ENCODE measurements at regions not wholly inside any gene's neighbourhood (a gene's known extent, or its start where the extent isn't known, plus 50 kb on each side); places are given as distances from the start of the nearest gene placed in this dataset.

DNA sequence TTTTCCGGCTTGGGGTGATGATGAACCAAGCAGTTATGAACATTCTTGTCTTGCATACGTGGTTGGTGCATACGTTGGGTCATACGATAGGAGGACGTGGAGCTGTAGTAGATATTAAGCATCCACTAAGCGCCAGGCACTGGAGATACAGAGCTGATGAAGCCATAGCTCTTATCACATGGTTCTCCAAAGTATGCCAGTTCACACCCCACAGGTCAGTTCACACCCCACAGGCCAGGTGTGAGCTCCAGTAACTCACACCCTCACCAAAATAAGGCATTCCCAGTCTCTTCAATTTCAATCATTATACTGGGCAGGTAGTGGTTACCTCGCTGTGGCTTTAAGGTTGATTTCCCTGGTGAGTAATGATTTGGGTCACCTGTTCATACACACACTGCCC is 335.5 kb downstream of the FOXL1 start:
- no peaks in the 10 kb centered on the region for H3K9me3 ChIP-seq (ENCODE audit: control insufficient read depth in 4 of 4, low read length in 3 of 4)
- H3K4me3 ChIP-seq (ENCODE audit: low read depth in 1 of 3, low read length in 3 of 3), result no peak overlapping the region
- H3K27me3 ChIP-seq (ENCODE audit: control insufficient read depth in 4 of 4, insufficient read depth in 4 of 4, low read length in 3 of 4), result peaks cover 0 to 4% (median 0%) of the 10 kb centered on the region in 4 donors
- H3K36me3 ChIP-seq (ENCODE audit: control insufficient read depth in 4 of 4, insufficient read depth in 3 of 4, low read depth in 1 of 4, low read length in 3 of 4), result no peaks in the 10 kb centered on the region
- no peak overlapping the region for H3K9ac ChIP-seq (ENCODE audit: low read depth in 1 of 2, low read length in 2 of 2)
- DNase-seq (ENCODE audit: low spot score), result no peak
- WGBS, result 94% methylated on average over 7 of the region's 7 CpGs
- no peak overlapping the region for H3K27ac ChIP-seq (ENCODE audit: low read depth in 1 of 2, low read length in 2 of 2)
- TF ChIP-seq, protein P1, sequence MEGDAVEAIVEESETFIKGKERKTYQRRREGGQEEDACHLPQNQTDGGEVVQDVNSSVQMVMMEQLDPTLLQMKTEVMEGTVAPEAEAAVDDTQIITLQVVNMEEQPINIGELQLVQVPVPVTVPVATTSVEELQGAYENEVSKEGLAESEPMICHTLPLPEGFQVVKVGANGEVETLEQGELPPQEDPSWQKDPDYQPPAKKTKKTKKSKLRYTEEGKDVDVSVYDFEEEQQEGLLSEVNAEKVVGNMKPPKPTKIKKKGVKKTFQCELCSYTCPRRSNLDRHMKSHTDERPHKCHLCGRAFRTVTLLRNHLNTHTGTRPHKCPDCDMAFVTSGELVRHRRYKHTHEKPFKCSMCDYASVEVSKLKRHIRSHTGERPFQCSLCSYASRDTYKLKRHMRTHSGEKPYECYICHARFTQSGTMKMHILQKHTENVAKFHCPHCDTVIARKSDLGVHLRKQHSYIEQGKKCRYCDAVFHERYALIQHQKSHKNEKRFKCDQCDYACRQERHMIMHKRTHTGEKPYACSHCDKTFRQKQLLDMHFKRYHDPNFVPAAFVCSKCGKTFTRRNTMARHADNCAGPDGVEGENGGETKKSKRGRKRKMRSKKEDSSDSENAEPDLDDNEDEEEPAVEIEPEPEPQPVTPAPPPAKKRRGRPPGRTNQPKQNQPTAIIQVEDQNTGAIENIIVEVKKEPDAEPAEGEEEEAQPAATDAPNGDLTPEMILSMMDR (IDR thresholded peaks at IDR 0.05; ENCODE audit: low read depth, low read length, missing input control), result no peak
- TF ChIP-seq FOXA2 (IDR thresholded peaks at IDR 0.05) (no peak), HNF4G (IDR thresholded peaks at IDR 0.05) (no peak), JUND (IDR thresholded peaks at IDR 0.05) (no peak), FOXA1 (IDR thresholded peaks at IDR 0.05) (no peak), HNF4A (conservative IDR thresholded peaks at IDR 0.05) (no peak), RAD21 (IDR thresholded peaks at IDR 0.05) (no peak), TAF1 (conservative IDR thresholded peaks at IDR 0.05) (no peak), YY1 (IDR thresholded peaks at IDR 0.05) (no peak), SP1 (IDR thresholded peaks at IDR 0.05) (no peak), RXRA (IDR thresholded peaks at IDR 0.05) (no peak), NR2F2 (IDR thresholded peaks at IDR 0.05) (no peak), EGR1 (IDR thresholded peaks at IDR 0.05; ENCODE audit: low read depth in 2 of 2) (no peak)
- TF ChIP-seq, protein P2, sequence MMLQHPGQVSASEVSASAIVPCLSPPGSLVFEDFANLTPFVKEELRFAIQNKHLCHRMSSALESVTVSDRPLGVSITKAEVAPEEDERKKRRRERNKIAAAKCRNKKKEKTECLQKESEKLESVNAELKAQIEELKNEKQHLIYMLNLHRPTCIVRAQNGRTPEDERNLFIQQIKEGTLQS (IDR thresholded peaks at IDR 0.05), result no peak
- TF ChIP-seq, protein P3, sequence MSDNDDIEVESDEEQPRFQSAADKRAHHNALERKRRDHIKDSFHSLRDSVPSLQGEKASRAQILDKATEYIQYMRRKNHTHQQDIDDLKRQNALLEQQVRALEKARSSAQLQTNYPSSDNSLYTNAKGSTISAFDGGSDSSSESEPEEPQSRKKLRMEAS (IDR thresholded peaks at IDR 0.05), result no peak
- TF ChIP-seq, protein P4, sequence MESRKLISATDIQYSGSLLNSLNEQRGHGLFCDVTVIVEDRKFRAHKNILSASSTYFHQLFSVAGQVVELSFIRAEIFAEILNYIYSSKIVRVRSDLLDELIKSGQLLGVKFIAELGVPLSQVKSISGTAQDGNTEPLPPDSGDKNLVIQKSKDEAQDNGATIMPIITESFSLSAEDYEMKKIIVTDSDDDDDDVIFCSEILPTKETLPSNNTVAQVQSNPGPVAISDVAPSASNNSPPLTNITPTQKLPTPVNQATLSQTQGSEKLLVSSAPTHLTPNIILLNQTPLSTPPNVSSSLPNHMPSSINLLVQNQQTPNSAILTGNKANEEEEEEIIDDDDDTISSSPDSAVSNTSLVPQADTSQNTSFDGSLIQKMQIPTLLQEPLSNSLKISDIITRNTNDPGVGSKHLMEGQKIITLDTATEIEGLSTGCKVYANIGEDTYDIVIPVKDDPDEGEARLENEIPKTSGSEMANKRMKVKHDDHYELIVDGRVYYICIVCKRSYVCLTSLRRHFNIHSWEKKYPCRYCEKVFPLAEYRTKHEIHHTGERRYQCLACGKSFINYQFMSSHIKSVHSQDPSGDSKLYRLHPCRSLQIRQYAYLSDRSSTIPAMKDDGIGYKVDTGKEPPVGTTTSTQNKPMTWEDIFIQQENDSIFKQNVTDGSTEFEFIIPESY (IDR thresholded peaks at IDR 0.05), result no peak
- TF ChIP-seq, protein P5, sequence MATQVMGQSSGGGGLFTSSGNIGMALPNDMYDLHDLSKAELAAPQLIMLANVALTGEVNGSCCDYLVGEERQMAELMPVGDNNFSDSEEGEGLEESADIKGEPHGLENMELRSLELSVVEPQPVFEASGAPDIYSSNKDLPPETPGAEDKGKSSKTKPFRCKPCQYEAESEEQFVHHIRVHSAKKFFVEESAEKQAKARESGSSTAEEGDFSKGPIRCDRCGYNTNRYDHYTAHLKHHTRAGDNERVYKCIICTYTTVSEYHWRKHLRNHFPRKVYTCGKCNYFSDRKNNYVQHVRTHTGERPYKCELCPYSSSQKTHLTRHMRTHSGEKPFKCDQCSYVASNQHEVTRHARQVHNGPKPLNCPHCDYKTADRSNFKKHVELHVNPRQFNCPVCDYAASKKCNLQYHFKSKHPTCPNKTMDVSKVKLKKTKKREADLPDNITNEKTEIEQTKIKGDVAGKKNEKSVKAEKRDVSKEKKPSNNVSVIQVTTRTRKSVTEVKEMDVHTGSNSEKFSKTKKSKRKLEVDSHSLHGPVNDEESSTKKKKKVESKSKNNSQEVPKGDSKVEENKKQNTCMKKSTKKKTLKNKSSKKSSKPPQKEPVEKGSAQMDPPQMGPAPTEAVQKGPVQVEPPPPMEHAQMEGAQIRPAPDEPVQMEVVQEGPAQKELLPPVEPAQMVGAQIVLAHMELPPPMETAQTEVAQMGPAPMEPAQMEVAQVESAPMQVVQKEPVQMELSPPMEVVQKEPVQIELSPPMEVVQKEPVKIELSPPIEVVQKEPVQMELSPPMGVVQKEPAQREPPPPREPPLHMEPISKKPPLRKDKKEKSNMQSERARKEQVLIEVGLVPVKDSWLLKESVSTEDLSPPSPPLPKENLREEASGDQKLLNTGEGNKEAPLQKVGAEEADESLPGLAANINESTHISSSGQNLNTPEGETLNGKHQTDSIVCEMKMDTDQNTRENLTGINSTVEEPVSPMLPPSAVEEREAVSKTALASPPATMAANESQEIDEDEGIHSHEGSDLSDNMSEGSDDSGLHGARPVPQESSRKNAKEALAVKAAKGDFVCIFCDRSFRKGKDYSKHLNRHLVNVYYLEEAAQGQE (IDR thresholded peaks at IDR 0.05), result no peak
- H3K4me1 ChIP-seq (ENCODE audit: control insufficient read depth in 4 of 4, insufficient read depth in 4 of 4, low read length in 3 of 4), result peaks cover 0 to 4% (median 0%) of the 10 kb centered on the region in 4 donors

Data from liver (tissue), 8 donors.